Coronary artery (tissue), 2 donors: ENCODE measurements at regions not wholly inside any gene's neighbourhood (a gene's known extent, or its start where the extent isn't known, plus 50 kb on each side); places are given as distances from the start of the nearest gene placed in this dataset.
"Not testable (repeated sequence)": the region's sequence is repeated elsewhere in the genome, so short reads cannot be mapped to it uniquely, and the experiment has no call there.

Experiments
- DNase-seq: peaks from one replicate; pipeline ENCODE4 v3.0.0-alpha.2; 2017; ENCODE audit warnings: low spot score
- H3K27ac ChIP-seq, 2 donors: fragments of 200-600 bp; sonication (generic); one replicate each; pipeline ENCODE4 v1.5.1; 2016 to 2019
- H3K4me3 ChIP-seq: fragments of 200-600 bp; sonication (generic); 2 replicates; pipeline ENCODE4 v1.5.1; 2016; ENCODE audit warnings: mild to moderate bottlenecking, moderate library complexity
- TF ChIP-seq, protein P1 (sequence below): fragments of 200-600 bp; sonication (generic); IDR thresholded peaks from one replicate; pipeline ENCODE4 v1.5.1; 2019; ENCODE audit warnings: antibody characterized with exemption

DNA sequence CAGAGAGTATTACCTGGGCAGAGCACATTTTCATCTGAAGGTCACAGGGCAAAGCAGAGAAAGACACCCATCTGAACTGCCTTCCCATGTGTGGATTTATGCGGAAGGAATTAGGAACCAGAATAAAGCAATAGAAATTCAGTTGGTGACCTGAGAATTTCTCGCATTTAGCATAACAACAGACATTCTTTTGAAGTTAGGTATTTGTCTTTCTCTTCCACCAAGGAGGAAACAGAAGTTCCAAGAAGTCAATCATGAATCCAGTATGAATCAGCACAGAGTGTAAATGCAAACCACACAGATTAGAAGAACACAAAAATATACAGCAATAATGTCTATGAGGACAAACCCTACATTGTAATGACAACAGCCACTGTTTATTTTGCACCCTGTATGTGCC, 515.2 kb upstream of the BRINP1 start:
- Histone ChIP-seq H3K27ac (no peak overlapping the region), H3K4me3 (no peak overlapping the region)
- no peak for DNase-seq
- TF ChIP-seq, protein P1, sequence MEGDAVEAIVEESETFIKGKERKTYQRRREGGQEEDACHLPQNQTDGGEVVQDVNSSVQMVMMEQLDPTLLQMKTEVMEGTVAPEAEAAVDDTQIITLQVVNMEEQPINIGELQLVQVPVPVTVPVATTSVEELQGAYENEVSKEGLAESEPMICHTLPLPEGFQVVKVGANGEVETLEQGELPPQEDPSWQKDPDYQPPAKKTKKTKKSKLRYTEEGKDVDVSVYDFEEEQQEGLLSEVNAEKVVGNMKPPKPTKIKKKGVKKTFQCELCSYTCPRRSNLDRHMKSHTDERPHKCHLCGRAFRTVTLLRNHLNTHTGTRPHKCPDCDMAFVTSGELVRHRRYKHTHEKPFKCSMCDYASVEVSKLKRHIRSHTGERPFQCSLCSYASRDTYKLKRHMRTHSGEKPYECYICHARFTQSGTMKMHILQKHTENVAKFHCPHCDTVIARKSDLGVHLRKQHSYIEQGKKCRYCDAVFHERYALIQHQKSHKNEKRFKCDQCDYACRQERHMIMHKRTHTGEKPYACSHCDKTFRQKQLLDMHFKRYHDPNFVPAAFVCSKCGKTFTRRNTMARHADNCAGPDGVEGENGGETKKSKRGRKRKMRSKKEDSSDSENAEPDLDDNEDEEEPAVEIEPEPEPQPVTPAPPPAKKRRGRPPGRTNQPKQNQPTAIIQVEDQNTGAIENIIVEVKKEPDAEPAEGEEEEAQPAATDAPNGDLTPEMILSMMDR, result no peak

DNA sequence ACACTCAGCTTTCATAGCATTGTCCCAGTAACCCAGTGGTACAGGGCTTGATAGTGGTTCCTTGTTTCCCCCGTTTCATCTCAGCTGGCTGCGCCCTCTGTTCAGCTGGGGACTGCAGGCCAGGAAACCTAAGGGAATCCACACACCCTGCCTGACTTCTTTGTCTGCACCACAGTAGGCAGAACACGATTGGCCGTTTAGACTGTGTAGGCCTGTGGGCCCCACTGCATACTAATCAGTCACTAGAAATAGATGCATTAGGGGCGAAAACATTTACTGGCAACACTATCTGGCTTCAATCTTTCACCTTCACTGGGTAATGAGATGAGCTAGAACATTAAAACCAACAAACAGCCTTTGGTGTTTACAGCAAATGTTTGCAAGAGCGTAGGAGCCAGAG, 512.7 kb upstream of the BRINP1 start:
- Histone ChIP-seq H3K4me3 (no peak overlapping the region), H3K27ac (no peak overlapping the region)
- DNase-seq, result no peak
- TF ChIP-seq, protein P1, result no peak

DNA sequence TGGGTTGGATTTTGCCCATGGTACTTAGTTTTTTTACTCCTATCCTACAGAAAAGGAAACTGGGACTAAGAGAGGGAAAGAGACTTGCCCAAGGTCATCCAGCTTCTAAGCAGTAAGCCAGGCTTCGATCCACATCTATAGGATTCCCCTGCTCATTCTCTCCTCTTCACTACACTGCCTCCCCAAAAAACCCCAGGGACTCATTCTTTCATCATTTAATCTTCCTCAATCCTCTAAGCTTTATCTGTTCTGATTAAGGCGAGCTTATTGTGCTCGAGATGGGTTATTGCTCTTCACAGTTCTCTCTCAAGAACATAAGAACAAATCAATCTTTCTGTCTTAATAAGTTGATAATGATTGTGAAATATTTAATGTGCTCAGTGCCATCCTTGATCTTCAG, 511.1 kb upstream of the BRINP1 start:
- TF ChIP-seq, protein P1, result no peak
- no peak for DNase-seq
- Histone ChIP-seq H3K4me3 (no peak overlapping the region), H3K27ac (no peak overlapping the region)

DNA sequence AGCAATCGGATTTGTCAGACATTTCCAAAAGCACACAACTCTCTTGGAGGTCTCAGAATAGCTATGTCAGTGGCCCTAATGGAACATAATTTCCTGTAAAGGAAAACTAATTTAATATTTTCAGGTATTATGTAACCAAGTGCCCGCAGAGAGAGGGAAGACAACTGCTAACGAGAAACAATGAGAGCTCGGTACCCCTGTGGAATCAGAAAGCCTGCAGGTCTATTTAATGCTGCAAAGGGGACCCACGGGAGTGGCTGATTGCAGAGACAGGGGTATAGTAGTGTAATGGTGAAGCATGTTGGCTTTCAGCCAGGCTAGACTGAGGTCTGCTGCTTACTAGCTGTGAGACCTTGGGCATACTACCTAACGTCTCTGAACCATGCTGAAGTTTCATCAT, 508.1 kb upstream of the BRINP1 start:
- no peak for DNase-seq
- H3K4me3 ChIP-seq, result no peak overlapping the region
- no peak overlapping the region for H3K27ac ChIP-seq
- TF ChIP-seq, protein P1, result no peak

DNA sequence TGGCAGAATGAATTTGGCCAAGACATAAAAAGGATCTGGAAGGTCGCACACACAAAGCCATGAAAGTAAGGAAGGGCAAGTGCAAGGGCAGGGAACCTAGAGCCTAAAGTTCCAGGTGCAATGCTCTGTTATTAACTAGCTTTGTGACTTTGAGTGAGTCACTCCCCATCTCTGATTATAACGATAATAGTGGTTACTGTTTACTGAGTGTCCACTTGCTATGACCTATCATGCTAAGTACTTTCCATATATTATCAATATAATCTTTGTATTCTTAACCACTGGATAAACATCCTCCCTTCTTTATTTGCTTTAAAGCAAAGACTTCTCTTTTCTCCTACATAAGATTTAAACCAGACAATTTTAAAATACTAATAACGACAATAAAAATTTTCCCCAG, 504.6 kb upstream of the BRINP1 start:
- Histone ChIP-seq H3K4me3 (no peak overlapping the region), H3K27ac (no peak overlapping the region)
- TF ChIP-seq, protein P1, result no peak
- DNase-seq, result no peak

DNA sequence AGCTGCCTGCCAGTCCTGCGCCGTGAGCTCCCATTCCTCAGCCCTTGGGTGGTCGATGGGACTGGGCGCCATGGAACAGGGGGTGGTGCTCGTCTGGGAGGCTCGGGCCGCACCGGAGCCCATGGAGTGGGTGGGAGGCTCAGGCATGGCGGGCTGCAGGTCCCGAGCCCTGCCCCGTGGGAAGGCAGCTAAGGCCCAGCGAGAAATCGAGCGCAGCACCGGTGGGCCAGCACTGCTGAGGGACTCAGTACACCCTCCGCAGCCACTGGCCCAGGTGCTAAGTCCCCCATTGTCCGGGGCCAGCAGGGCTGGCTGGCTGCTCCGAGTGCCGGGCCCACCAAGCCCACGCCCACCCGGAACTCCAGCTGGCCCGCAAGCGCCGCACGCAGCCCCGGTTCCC, 501.0 kb upstream of the BRINP1 start:
- DNase-seq, H3K27ac ChIP-seq, H3K4me3 ChIP-seq: not testable (repeated sequence)

DNA sequence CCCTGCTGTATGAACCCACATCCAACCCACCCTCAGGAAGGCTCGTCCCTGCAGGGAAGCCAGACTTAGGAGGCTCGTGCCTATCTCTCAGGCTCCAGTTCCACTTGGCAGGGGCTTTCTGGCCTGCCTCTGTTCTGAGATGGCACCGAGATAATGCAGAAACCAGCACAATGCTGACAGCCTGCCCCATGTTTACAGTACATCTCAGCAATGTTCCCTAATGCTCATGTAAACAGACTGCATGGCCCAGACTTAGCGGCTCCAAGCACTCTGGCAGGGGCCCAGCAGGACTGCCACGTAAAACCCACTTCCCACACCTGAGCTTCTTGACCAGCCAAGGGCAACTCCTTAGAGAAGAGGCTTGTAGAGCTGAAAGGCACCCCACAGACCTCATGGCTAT, 499.5 kb upstream of the BRINP1 start:
- Histone ChIP-seq H3K4me3 (no peak overlapping the region), H3K27ac (no peak overlapping the region)
- TF ChIP-seq, protein P1, result no peak
- no peak for DNase-seq

DNA sequence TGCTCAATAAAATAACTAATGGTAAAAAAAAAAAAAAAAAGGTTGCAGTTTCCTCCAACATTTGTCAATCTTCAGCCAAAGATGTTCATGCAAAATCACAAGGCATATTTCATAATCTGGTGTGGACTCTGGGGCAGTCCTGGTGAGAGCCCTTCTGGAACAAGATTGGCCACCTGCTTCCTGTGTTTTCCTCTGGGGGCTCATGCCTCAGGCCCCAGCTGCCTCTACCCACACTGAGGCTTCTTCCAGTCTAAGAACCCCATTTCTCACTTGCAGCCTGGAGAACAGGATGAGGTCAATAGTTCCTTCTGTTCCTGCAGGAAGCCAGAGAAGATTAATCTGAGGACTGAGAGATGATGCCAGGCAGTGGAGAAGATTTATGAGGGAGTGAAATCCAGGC, 492.6 kb upstream of the BRINP1 start:
- H3K27ac ChIP-seq, result no peak overlapping the region
- DNase-seq, result no peak
- TF ChIP-seq, protein P1, result no peak

More for the DNA sequence above, 492.6 kb upstream of the BRINP1 start:
- H3K4me3 ChIP-seq, result no peak overlapping the region
